ENCODE measurements at regions not wholly inside any gene's neighbourhood (a gene's known extent, or its start where the extent isn't known, plus 50 kb on each side); places are given as distances from the start of the nearest gene placed in this dataset.

DNA sequence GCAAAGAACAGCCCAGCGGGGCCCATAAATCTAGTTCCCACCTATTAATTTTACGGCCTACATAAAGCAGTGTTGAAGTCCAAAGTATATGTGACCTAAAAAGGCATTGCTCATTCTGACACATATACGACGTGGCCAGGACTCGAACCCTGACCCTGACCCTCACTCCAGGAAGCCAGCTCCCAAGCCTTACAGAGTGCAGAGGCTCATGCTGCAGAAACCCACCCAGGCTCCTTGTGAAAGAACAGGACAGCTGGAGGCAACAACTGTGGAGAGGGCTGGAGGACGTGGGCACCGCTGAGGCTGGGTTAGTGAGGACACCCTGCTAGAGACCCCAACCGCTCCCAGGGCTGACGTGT lies 221.6 kb downstream of the CYP26B1 start:
- Histone ChIP-seq H3K9me3 (replicated peaks; ENCODE audit: control insufficient read depth, insufficient read depth, low read depth, low read length) (no peaks in the 10 kb centered on the region), H2AFZ (ENCODE audit: low read depth, low read length) (no peak overlapping the region), H4K20me1 (replicated peaks; ENCODE audit: control insufficient read depth, insufficient read depth, low read length) (0 out of 2 replicates have a peak, but pooled peaks cover 3% of the 10 kb centered on the region), H3K27me3 (ENCODE audit: control insufficient read depth in 2 of 2, insufficient read depth in 2 of 2, low read length in 2 of 2) (peaks cover 2 to 20% of the 10 kb centered on the region in 2 experiments; a peak in 3 of 5 replicates), H3K27ac (ENCODE audit: extremely low read depth, low read depth, low read length) (no peak overlapping the region), H3K9ac (ENCODE audit: insufficient read depth in 1 of 2, low read depth in 2 of 2, low read length in 2 of 2) (no peak overlapping the region), H3K4me3 (no peak overlapping the region), H3K4me2 (ENCODE audit: insufficient read depth, low read length) (no peak overlapping the region), H3K9me1 (ENCODE audit: control insufficient read depth, insufficient read depth, low read length) (no peaks in the 10 kb centered on the region), H3K36me3 (ENCODE audit: control insufficient read depth, insufficient read depth, low read length) (no peaks in the 10 kb centered on the region), H3K79me2 (ENCODE audit: control insufficient read depth, insufficient read depth, low read length) (no peaks in the 10 kb centered on the region), H3K4me1 (replicated peaks in 1 of 2; ENCODE audit: control insufficient read depth in 2 of 2, insufficient read depth in 2 of 2, low read length in 2 of 2) (no peaks in the 10 kb centered on the region; a peak in 1 of 5 replicates)
- CTCF ChIA-PET (ENCODE audit: low intra/inter-chr PET ratio) = interaction anchor here (1.9 kb wide), 1 partner anchor 653 kb away, joined by 7 read pairs; no protein-coding TSS in a partner anchor
- TF ChIP-seq, protein P1, sequence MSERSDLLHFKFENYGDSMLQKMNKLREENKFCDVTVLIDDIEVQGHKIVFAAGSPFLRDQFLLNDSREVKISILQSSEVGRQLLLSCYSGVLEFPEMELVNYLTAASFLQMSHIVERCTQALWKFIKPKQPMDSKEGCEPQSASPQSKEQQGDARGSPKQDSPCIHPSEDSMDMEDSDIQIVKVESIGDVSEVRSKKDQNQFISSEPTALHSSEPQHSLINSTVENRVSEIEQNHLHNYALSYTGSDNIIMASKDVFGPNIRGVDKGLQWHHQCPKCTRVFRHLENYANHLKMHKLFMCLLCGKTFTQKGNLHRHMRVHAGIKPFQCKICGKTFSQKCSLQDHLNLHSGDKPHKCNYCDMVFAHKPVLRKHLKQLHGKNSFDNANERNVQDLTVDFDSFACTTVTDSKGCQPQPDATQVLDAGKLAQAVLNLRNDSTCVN (CRISPR knock-in tag; IDR thresholded peaks at IDR 0.05) = no peak
- TF ChIP-seq POLR2H (tag; IDR thresholded peaks at IDR 0.05; ENCODE audit: low read depth) = no peak
- no peak for TF ChIP-seq FOXJ2 (tag; IDR thresholded peaks at IDR 0.05)
- TF ChIP-seq MAFF (IDR thresholded peaks at IDR 0.05; ENCODE audit: low read length) = no peak
- no peak for TF ChIP-seq MTA3 (IDR thresholded peaks at IDR 0.05; ENCODE audit: borderline replicate concordance)
- TF ChIP-seq ZNF695 (CRISPR knock-in tag; IDR thresholded peaks at IDR 0.05) = no peak
- TF ChIP-seq, protein P2, sequence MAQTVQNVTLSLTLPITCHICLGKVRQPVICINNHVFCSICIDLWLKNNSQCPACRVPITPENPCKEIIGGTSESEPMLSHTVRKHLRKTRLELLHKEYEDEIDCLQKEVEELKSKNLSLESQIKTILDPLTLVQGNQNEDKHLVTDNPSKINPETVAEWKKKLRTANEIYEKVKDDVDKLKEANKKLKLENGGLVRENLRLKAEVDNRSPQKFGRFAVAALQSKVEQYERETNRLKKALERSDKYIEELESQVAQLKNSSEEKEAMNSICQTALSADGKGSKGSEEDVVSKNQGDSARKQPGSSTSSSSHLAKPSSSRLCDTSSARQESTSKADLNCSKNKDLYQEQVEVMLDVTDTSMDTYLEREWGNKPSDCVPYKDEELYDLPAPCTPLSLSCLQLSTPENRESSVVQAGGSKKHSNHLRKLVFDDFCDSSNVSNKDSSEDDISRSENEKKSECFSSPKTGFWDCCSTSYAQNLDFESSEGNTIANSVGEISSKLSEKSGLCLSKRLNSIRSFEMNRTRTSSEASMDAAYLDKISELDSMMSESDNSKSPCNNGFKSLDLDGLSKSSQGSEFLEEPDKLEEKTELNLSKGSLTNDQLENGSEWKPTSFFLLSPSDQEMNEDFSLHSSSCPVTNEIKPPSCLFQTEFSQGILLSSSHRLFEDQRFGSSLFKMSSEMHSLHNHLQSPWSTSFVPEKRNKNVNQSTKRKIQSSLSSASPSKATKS (CRISPR knock-in tag; IDR thresholded peaks at IDR 0.05) = no peak
- no peak for TF ChIP-seq ZC3H4 (CRISPR knock-in tag; IDR thresholded peaks at IDR 0.05; ENCODE audit: borderline replicate concordance)
- no peak for TF ChIP-seq RBM25 (IDR thresholded peaks at IDR 0.05; ENCODE audit: low read depth, low read length, severe bottlenecking)
- no peak for TF ChIP-seq TCF7 (IDR thresholded peaks at IDR 0.05; ENCODE audit: borderline replicate concordance)
- TF ChIP-seq, protein P3, sequence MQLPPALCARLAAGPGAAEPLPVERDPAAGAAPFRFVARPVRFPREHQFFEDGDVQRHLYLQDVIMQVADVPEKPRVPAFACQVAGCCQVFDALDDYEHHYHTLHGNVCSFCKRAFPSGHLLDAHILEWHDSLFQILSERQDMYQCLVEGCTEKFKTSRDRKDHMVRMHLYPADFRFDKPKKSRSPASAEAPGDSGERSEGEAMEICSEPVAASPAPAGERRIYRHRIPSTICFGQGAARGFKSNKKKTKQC (CRISPR knock-in tag; IDR thresholded peaks at IDR 0.05) = no peak
- TF ChIP-seq NR2C1 (IDR thresholded peaks at IDR 0.05) = no peak
- no peak for TF ChIP-seq NR2C1 (tag; IDR thresholded peaks at IDR 0.05)
- TF ChIP-seq, protein P4, sequence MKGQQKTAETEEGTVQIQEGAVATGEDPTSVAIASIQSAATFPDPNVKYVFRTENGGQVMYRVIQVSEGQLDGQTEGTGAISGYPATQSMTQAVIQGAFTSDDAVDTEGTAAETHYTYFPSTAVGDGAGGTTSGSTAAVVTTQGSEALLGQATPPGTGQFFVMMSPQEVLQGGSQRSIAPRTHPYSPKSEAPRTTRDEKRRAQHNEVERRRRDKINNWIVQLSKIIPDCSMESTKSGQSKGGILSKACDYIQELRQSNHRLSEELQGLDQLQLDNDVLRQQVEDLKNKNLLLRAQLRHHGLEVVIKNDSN (CRISPR knock-in tag; IDR thresholded peaks at IDR 0.05) = no peak
- in situ Hi-C loops (cut with MboI) = loop anchor here (10.0 kb wide), 2 partner anchors 229 to 659 kb away; no protein-coding TSS in a partner anchor
- DNase-seq (ENCODE audit: extremely low read depth in 1 of 4, low spot score in 3 of 4) = peak in 1 of 4 experiments; percentile 2
- WGBS (ENCODE audit: insufficient coverage, low coverage, missing lambda C conversion rate) = 19% methylated on average over 9 of the region's 9 CpGs
- POLR2A ChIA-PET = interaction anchor here (0.7 kb wide), 1 partner anchor 112 kb away, joined by 3 read pairs; no protein-coding TSS in a partner anchor
- no peak for ATAC-seq
- no peak for FAIRE-seq
- intact Hi-C loops (cut with micrococcal nuclease) = loop anchor here (10.0 kb wide), 1 partner anchor 679 kb away; no protein-coding TSS in a partner anchor
- BruUV-seq (replicated peaks) = no TSS peak

All from K562 (cell line).